ENCODE measurements at regions not wholly inside any gene's neighbourhood (a gene's known extent, or its start where the extent isn't known, plus 50 kb on each side); places are given as distances from the start of the nearest gene placed in this dataset.

DNA sequence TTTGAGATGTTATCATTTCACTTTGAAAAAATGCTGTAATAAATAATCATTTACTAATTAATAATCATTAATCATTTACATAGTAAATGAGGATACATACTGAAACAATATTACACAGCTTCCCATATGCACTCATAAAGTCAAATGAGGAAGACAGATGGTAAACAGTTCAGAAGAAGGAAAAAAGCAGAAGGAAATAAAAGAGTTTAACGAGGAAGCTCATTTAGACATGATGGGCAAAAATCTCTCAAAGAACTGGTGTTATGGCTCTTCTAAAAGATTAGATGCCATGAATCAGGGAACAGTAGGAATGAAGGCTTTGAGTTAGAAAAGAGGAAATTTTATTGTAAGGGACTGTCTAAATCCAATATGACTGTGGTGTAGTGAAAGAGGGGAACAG, 347.6 kb downstream of the PTPRC start (continued):
- TF ChIP-seq, protein P1, sequence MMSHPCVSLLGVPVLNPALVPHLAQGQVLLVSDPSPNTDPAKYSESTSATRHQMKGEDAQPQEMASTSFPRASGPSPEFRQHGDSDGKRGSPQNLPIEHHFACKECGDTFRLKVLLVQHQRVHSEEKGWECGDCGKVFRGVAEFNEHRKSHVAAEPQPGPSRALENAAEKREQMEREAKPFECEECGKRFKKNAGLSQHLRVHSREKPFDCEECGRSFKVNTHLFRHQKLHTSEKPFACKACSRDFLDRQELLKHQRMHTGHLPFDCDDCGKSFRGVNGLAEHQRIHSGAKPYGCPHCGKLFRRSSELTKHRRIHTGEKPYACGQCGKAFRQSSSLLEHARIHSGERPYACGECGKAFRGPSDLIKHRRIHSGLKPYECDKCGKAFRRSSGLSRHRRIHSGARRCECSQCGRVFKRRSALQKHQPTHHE (CRISPR knock-in tag; IDR thresholded peaks at IDR 0.05; ENCODE audit: borderline replicate concordance): no peak
- TF ChIP-seq STAG1 (CRISPR knock-in tag; IDR thresholded peaks at IDR 0.05): no peak

DNA sequence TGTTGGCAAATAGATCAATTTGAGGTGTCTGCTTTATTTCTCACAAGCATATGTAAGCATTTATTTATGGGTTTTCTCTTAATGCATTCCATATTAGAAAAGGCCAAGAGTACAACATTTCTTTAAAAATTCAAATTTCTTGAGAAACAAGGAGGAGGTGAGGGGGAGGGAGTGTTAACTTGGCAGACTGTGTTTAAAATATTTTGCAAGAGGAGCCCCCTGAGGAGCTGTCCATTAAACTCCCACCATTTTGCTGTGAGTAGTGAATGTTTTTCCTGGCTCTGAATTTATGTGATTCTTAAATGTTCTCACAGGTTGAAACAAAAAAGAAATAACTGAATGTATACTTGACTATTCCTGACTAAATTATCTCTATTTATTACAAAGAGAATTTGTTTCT, 363.8 kb downstream of the PTPRC start:
- CTCF ChIA-PET (ENCODE audit: low intra/inter-chr PET ratio, low total read pairs): no interaction called here
- ATAC-seq: no peak

DNA sequence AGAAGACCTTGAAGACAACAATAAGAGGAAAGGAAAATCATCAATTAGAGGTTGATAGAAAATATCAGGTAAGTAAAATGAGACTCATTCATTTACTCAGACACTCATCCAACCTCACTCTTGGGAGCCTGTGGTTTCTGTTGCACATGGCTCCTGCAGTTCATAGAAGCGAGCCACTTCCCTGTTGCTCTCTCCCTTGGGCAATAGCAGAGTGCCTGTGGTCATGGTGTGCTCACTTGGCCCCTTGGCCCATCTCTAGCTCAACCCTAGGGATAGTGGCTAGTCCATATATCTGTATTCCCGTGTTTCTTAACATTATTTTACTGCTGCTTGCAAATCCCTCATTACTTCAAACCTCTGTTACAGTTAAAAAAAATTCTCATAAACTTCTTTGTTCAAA, 368.6 kb downstream of the PTPRC start:
- ATAC-seq: no peak
- no TSS peak for BruUV-seq (replicated peaks)
- FAIRE-seq: no peak
- no peak for DNase-seq (ENCODE audit: low spot score)
- Histone ChIP-seq H4K20me1 (ENCODE audit: insufficient read depth, low read length) (no peaks in the 10 kb centered on the region), H3K4me1 (ENCODE audit: insufficient read depth, low read length) (no peaks in the 10 kb centered on the region), H3K9ac (ENCODE audit: insufficient read depth, low read depth, low read length) (no peak overlapping the region), H3K4me3 (replicated peaks in 1 of 3; ENCODE audit: insufficient read depth in 1 of 3, low read depth in 2 of 3, low read length in 3 of 3) (no peak overlapping the region), H3K4me2 (ENCODE audit: low read depth, low read length) (no peak overlapping the region), H3K27ac (ENCODE audit: extremely low read length, insufficient read depth, low read length) (no peak overlapping the region), H3K36me3 (replicated peaks in 1 of 2; ENCODE audit: control insufficient read depth in 1 of 2, insufficient read depth in 2 of 2, low read length in 2 of 2) (no peaks in the 10 kb centered on the region), H3K9me3 (ENCODE audit: low read length) (no peaks in the 10 kb centered on the region), H3K79me2 (ENCODE audit: insufficient read depth, low read length) (no peaks in the 10 kb centered on the region), H2AFZ (ENCODE audit: low read length) (no peak overlapping the region), H3K27me3 (ENCODE audit: control insufficient read depth in 1 of 2, insufficient read depth in 2 of 2, low read length in 2 of 2) (no peaks in the 10 kb centered on the region)
- intact Hi-C loops (cut with micrococcal nuclease; ENCODE audit: unreplicated experiment): no loop called here
- 0% methylated on average over 2 of the region's 2 CpGs for WGBS (ENCODE audit: low lambda C conversion rate)
- ChIA-PET POLR2A (no interaction called here), CTCF (ENCODE audit: low intra/inter-chr PET ratio, low total read pairs) (no interaction called here)
- in situ Hi-C loops (cut with HindIII; ENCODE audit: extremely low pct_ligation_motif_present, low pct_unique_long_range_greater_than_20kb): no loop called here
- no peak for TF ChIP-seq MIER2 (CRISPR knock-in tag; IDR thresholded peaks at IDR 0.05)
- no peak for TF ChIP-seq HMG20A (CRISPR knock-in tag; IDR thresholded peaks at IDR 0.05; ENCODE audit: borderline replicate concordance)
- no peak for TF ChIP-seq SP2 (CRISPR knock-in tag; IDR thresholded peaks at IDR 0.05)
- no peak for TF ChIP-seq ZFP90 (CRISPR knock-in tag; IDR thresholded peaks at IDR 0.05; ENCODE audit: borderline replicate concordance)
- TF ChIP-seq SRSF1 (optimal IDR thresholded peaks at IDR 0.05; ENCODE audit: low read depth, low read length): no peak
- no peak for TF ChIP-seq ZNF616 (CRISPR knock-in tag; IDR thresholded peaks at IDR 0.05; ENCODE audit: low read depth)
- TF ChIP-seq, protein P2, sequence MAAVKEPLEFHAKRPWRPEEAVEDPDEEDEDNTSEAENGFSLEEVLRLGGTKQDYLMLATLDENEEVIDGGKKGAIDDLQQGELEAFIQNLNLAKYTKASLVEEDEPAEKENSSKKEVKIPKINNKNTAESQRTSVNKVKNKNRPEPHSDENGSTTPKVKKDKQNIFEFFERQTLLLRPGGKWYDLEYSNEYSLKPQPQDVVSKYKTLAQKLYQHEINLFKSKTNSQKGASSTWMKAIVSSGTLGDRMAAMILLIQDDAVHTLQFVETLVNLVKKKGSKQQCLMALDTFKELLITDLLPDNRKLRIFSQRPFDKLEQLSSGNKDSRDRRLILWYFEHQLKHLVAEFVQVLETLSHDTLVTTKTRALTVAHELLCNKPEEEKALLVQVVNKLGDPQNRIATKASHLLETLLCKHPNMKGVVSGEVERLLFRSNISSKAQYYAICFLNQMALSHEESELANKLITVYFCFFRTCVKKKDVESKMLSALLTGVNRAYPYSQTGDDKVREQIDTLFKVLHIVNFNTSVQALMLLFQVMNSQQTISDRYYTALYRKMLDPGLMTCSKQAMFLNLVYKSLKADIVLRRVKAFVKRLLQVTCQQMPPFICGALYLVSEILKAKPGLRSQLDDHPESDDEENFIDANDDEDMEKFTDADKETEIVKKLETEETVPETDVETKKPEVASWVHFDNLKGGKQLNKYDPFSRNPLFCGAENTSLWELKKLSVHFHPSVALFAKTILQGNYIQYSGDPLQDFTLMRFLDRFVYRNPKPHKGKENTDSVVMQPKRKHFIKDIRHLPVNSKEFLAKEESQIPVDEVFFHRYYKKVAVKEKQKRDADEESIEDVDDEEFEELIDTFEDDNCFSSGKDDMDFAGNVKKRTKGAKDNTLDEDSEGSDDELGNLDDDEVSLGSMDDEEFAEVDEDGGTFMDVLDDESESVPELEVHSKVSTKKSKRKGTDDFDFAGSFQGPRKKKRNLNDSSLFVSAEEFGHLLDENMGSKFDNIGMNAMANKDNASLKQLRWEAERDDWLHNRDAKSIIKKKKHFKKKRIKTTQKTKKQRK (IDR thresholded peaks at IDR 0.05; ENCODE audit: low read length): no peak
- TF ChIP-seq, protein P3, sequence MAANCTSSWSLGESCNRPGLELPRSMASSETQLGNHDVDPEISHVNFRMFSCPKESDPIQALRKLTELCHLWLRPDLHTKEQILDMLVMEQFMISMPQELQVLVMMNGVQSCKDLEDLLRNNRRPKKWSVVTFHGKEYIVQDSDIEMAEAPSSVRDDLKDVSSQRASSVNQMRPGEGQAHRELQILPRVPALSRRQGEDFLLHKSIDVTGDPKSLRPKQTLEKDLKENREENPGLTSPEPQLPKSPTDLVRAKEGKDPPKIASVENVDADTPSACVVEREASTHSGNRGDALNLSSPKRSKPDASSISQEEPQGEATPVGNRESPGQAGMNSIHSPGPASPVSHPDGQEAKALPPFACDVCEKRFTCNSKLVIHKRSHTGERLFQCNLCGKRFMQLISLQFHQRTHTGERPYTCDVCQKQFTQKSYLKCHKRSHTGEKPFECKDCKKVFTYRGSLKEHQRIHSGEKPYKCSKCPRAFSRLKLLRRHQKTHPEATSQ (CRISPR knock-in tag; IDR thresholded peaks at IDR 0.05; ENCODE audit: borderline replicate concordance): no peak
- no peak for TF ChIP-seq ZNF670 (CRISPR knock-in tag; IDR thresholded peaks at IDR 0.05; ENCODE audit: borderline replicate concordance)
- no peak for TF ChIP-seq ADNP (CRISPR knock-in tag; IDR thresholded peaks at IDR 0.05)
- TF ChIP-seq KLF11 (CRISPR knock-in tag; IDR thresholded peaks at IDR 0.05): no peak

More for the DNA sequence above, 363.8 kb downstream of the PTPRC start:
- H3K36me3 ChIP-seq (replicated peaks in 1 of 2; ENCODE audit: control insufficient read depth in 1 of 2, insufficient read depth in 2 of 2, low read length in 2 of 2): no peaks in the 10 kb centered on the region
- H4K20me1 ChIP-seq (ENCODE audit: insufficient read depth, low read length): no peaks in the 10 kb centered on the region
- FAIRE-seq (no peak), DNase-seq (ENCODE audit: low spot score) (no peak)
- no peak overlapping the region for H3K4me3 ChIP-seq (replicated peaks in 1 of 3; ENCODE audit: insufficient read depth in 1 of 3, low read depth in 2 of 3, low read length in 3 of 3)
- intact Hi-C loops (cut with micrococcal nuclease; ENCODE audit: unreplicated experiment): no loop called here
- POLR2A ChIA-PET: no interaction called here
- H3K9me3 ChIP-seq (ENCODE audit: low read length): no peaks in the 10 kb centered on the region
- no peak overlapping the region for H3K4me2 ChIP-seq (ENCODE audit: low read depth, low read length)
- no peaks in the 10 kb centered on the region for H3K4me1 ChIP-seq (ENCODE audit: insufficient read depth, low read length)
- in situ Hi-C loops (cut with HindIII; ENCODE audit: extremely low pct_ligation_motif_present, low pct_unique_long_range_greater_than_20kb): no loop called here
- BruUV-seq (replicated peaks): no TSS peak
- H3K27ac ChIP-seq (ENCODE audit: extremely low read length, insufficient read depth, low read length): no peak overlapping the region
- H3K27me3 ChIP-seq (ENCODE audit: control insufficient read depth in 1 of 2, insufficient read depth in 2 of 2, low read length in 2 of 2): no peaks in the 10 kb centered on the region
- H2AFZ ChIP-seq (ENCODE audit: low read length): no peak overlapping the region
- TF ChIP-seq ESRRA (CRISPR knock-in tag; IDR thresholded peaks at IDR 0.05; ENCODE audit: low read depth): no peak
- H3K79me2 ChIP-seq (ENCODE audit: insufficient read depth, low read length): no peaks in the 10 kb centered on the region
- H3K9ac ChIP-seq (ENCODE audit: insufficient read depth, low read depth, low read length): no peak overlapping the region
